ENCODE measurements at regions not wholly inside any gene's neighbourhood (a gene's known extent, or its start where the extent isn't known, plus 50 kb on each side); places are given as distances from the start of the nearest gene placed in this dataset.
"Not testable (repeated sequence)": the region's sequence is repeated elsewhere in the genome, so short reads cannot be mapped to it uniquely, and the experiment has no call there.

GRCh38 chr18:75987913-75988312, 507.1 kb downstream of the ZNF516 start:
- DNase-seq: not testable (repeated sequence)

GRCh38 chr18:75984853-75985252, 510.2 kb downstream of the ZNF516 start:
- DNase-seq: no peak

- no peak for DNase-seq
Observed at GRCh38 chr18:75981102-75981501, 513.9 kb downstream of the ZNF516 start.

GRCh38 chr18:75977081-75977480, 518.0 kb downstream of the ZNF516 start:
- DNase-seq: no peak

- DNase-seq: no peak
Observed at GRCh38 chr18:75970212-75970611, 524.8 kb downstream of the ZNF516 start.

GRCh38 chr18:75966431-75966830, 528.6 kb downstream of the ZNF516 start:
- no peak for DNase-seq

- no peak for DNase-seq
Observed at GRCh38 chr18:75962036-75962572, 532.9 kb downstream of the ZNF516 start.

- DNase-seq: not testable (repeated sequence)
Observed at GRCh38 chr18:75960356-75960755, 532.9 kb upstream of the SMIM21 start.

- DNase-seq: no peak
Observed at GRCh38 chr18:75959150-75959549, 531.6 kb upstream of the SMIM21 start.

DNA sequence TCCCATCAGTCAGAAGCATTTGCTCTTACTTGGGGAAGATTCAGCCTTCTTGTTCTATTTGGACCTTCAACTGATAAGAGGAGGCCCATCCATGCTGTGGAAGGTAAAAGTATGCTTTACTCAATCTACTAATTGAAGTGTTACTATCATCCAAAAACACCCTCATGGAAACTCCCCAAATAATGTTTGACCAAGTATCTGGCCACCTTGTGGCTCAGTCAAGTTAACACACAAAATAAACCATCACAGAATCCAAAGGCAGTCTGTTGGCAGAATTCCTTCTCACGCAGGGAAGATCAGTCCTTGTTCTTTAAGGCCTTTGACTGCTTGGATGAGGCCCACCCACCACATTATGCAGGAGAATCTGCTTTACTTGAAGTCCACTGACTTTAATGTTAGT, 531.2 kb upstream of the SMIM21 start:
- DNase-seq: no peak

- DNase-seq: no peak
Observed at GRCh38 chr18:75945265-75945933, 517.9 kb upstream of the SMIM21 start.

GRCh38 chr18:75937306-75937705, 509.8 kb upstream of the SMIM21 start:
- no peak for DNase-seq

DNA sequence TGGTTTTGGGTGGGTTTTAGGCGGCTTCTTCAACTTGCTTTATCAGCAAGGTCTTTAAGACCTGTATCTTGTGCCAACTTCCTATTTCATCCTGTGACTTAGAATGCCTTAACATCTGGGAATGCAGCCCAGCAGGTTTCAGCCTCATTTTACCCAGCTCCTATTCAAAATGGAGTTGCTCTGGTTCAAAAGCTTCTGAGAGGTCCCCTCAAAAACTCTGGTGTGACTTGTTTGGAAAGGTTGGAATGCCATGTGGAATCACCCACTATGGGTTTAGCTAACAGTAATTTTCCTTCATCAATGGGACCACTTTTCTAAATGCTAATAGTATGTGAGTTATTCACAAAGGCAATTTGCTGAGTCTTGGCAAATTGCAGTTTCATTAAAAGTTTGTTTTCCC, 509.4 kb upstream of the SMIM21 start:
- DNase-seq: no peak

DNA sequence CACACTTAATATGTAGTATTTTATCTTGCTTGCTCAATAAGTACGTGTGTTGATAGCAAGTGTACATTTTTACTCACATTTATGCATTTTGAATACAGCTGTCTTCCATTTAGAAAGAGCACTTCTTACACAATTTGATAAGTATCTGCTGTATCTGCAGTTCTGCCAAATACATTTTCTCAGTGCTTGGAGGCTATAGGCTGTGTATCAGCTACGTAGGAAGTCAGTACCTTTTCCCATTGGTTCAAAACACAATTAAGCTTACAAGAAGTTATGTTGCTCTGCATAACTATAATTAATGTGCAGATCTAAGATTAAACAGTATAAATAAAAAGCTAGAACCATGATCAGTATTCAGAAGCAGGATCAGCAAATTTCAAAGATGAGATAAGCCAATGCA, 503.6 kb upstream of the SMIM21 start:
- no peak for DNase-seq

DNA sequence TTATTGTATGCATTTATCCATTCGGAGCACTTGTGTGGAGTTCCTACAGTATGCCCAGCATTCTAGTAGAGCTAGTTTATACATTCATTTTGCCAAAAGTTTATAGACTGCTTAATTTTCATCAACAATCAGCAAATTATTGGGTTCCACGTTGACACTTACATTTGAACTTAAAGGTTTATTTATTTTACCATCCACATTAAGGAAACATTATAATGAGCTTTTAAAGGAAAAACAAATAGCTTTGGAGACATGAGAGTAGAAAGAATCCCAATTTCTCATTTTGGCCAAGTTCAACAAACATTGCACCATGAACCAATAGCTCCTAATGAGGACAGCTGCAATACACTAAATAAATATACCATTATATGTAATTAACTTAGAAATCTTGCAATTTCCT, 501.2 kb upstream of the SMIM21 start:
- DNase-seq: no peak

DNA sequence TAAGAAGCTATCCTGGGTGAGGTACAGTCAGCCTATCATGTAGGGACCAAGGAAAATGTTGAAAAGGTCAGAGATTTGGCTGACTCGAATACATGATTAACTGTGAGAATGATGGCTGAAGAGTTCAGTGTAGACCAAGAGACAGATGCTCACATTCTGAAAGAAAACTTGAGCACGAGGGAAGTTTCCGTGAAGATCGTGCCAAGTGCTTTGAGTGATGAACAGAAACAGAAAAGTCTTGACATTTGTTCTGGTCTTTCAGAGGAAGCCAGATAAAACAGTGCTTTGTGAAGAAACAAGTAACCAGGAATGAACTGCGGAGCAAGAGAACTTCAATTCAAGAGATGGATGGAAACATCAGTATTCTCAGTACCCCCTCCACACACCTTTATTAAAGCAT, 500.3 kb upstream of the SMIM21 start:
- DNase-seq: no peak

- DNase-seq: no peak
Observed at GRCh38 chr18:75926811-75927210, 499.3 kb upstream of the SMIM21 start.

GRCh38 chr18:75923169-75923568, 495.7 kb upstream of the SMIM21 start:
- DNase-seq: no peak

- no peak for DNase-seq
Observed at GRCh38 chr18:75916624-75916982, 489.1 kb upstream of the SMIM21 start.

GRCh38 chr18:75915941-75916623, 488.6 kb upstream of the SMIM21 start:
- no peak for DNase-seq

- no peak for DNase-seq
Observed at GRCh38 chr18:75912829-75913228, 485.3 kb upstream of the SMIM21 start.

GRCh38 chr18:75904416-75904815, 476.9 kb upstream of the SMIM21 start:
- no peak for DNase-seq

DNA sequence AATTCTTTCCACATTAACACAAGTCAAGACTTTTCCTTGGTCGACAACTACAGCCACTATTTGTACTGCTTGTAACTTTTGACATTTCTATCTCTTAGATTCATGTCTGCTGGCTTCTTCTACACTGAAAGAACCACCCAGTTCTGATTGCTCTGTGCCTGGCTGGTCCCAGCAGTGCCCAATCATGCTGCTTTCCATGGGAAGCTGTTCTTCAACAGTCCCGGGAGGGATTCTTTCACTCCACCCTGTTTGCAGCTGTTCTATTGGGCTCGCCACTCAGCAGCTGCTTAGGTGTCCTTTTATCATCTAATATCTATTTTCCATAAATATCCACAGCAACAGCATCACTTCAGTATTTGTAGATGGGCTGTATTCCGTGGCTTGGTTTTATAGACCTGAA, 471.1 kb upstream of the SMIM21 start:
- DNase-seq: no peak

- no peak for DNase-seq
Observed at GRCh38 chr18:75897386-75897785, 469.9 kb upstream of the SMIM21 start.

- DNase-seq: no peak
Observed at GRCh38 chr18:75896865-75897264, 469.4 kb upstream of the SMIM21 start.
